Hepatocyte (in vitro differentiated cells): ENCODE measurements at regions not wholly inside any gene's neighbourhood (a gene's known extent, or its start where the extent isn't known, plus 50 kb on each side); places are given as distances from the start of the nearest gene placed in this dataset.

ENCODE experiments used
- DNase-seq: peaks from one replicate; pipeline ENCODE4 v3.0.0-alpha.2; 2016; ENCODE audit warnings: low spot score
- H2AFZ ChIP-seq: fragments of 200-600 bp; sonication (generic); 2 replicates; pipeline ENCODE4 v1.6.0; 2016; ENCODE audit warnings: antibody characterized with exemption, mild to moderate bottlenecking
- H3K27ac ChIP-seq: fragments of 200-600 bp; sonication (generic); 2 replicates; pipeline ENCODE4 v1.5.1; 2016; ENCODE audit warnings: mild to moderate bottlenecking
- H3K27me3 ChIP-seq: fragments of 200-600 bp; sonication (generic); 2 replicates; pipeline ENCODE4 v1.6.1; 2016
- H3K36me3 ChIP-seq: fragments of 200-600 bp; sonication (generic); replicated peaks from 2 replicates; pipeline ENCODE4 v1.5.1; 2016; ENCODE audit warnings: low read depth; ENCODE audit not compliant: insufficient read depth
- H3K4me1 ChIP-seq: fragments of 200-600 bp; sonication (generic); 2 replicates; pipeline ENCODE4 v1.5.1; 2016; ENCODE audit warnings: mild to moderate bottlenecking, moderate library complexity; ENCODE audit not compliant: insufficient read depth
- H3K4me2 ChIP-seq: fragments of 200-600 bp; sonication (generic); 2 replicates; pipeline ENCODE4 v1.6.0; 2016
- H3K4me3 ChIP-seq: fragments of 200-600 bp; sonication (generic); 2 replicates; pipeline ENCODE4 v1.5.1; 2016; ENCODE audit warnings: mild to moderate bottlenecking
- H3K79me2 ChIP-seq: fragments of 200-600 bp; sonication (generic); 2 replicates; pipeline ENCODE4 v1.6.0; 2017; ENCODE audit warnings: mild to moderate bottlenecking
- H3K9me2 ChIP-seq: fragments of 200-600 bp; sonication (generic); replicated peaks from 2 replicates; pipeline ENCODE4 v1.6.0; 2017; ENCODE audit warnings: mild to moderate bottlenecking; ENCODE audit not compliant: insufficient read depth
- H3K9me3 ChIP-seq: fragments of 200-600 bp; sonication (generic); 2 replicates; pipeline ENCODE4 v1.5.1; 2016; ENCODE audit warnings: low read depth, mild to moderate bottlenecking
- H4K20me1 ChIP-seq: fragments of 200-600 bp; sonication (generic); 2 replicates; pipeline ENCODE4 v1.6.0; 2016; ENCODE audit warnings: mild to moderate bottlenecking; ENCODE audit not compliant: insufficient read depth, poor library complexity, severe bottlenecking
- CTCF ChIP-seq: fragments of 200-600 bp; sonication (generic); IDR thresholded peaks from 2 replicates; pipeline ENCODE4 v1.5.1; 2016; ENCODE audit warnings: antibody characterized with exemption, mild to moderate bottlenecking; ENCODE audit not compliant: poor library complexity
- EZH2 ChIP-seq: fragments of 200-600 bp; sonication (generic); IDR thresholded peaks from 2 replicates; pipeline ENCODE4 v1.6.1; 2016; ENCODE audit warnings: antibody characterized with exemption, mild to moderate bottlenecking, borderline replicate concordance
- EZH2phosphoT487 ChIP-seq: fragments of 200-600 bp; sonication (generic); IDR thresholded peaks from one replicate; pipeline ENCODE4 v1.6.1; 2018; ENCODE audit warnings: antibody characterized with exemption, mild to moderate bottlenecking, low read depth, moderate library complexity; ENCODE audit not compliant: unreplicated experiment, severe bottlenecking
- WGBS: methylation state at CpG from one replicate; pipeline ENCODE4 v1.1.6; 2016; ENCODE audit warnings: low lambda C conversion rate; ENCODE audit errors: missing lambda C conversion rate; 5-methylcytosine and 5-hydroxymethylcytosine counted together

GRCh38 chr7:67866054-67866453 is 869.4 kb downstream of the TYW1 start:
- no peak for TF ChIP-seq EZH2
- TF ChIP-seq CTCF = no peak
- no peak for TF ChIP-seq EZH2phosphoT487
- no peaks in the 10 kb centered on the region for H3K9me2 ChIP-seq
- DNase-seq = no peak
- no peaks in the 10 kb centered on the region for H3K79me2 ChIP-seq
- no peaks in the 10 kb centered on the region for H3K9me3 ChIP-seq
- no peaks in the 10 kb centered on the region for H3K36me3 ChIP-seq
- no peaks in the 10 kb centered on the region for H4K20me1 ChIP-seq
- no peaks in the 10 kb centered on the region for H3K27me3 ChIP-seq
- no peak overlapping the region for H3K4me3 ChIP-seq
- no peak overlapping the region for H3K27ac ChIP-seq
- no peaks in the 10 kb centered on the region for H3K4me1 ChIP-seq
- H2AFZ ChIP-seq = no peak overlapping the region
- H3K4me2 ChIP-seq = no peak overlapping the region

DNA sequence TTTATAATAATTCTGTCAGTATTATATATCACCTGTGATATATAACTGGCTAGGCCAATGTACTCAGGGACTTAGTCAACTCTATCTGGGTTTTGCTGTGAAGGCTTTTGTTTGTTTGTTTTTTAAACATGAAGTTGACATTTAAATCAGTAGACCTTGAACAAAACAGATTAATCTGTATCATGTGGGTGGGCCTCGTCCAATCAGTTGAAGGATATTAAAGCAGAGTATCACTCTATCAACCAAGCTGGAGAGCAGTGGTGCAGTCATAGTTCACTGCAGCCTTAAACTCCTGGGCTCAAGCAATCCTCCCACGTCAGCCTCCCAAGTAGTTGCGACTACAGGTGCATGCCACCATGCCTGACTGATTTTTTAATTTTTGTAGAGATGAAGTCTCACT is 870.2 kb downstream of the TYW1 start:
- no peaks in the 10 kb centered on the region for H3K27me3 ChIP-seq
- no peak for TF ChIP-seq EZH2
- WGBS = 88% methylated on average over 3 of the region's 3 CpGs
- no peak for DNase-seq
- no peaks in the 10 kb centered on the region for H3K9me3 ChIP-seq
- H3K4me2 ChIP-seq = no peak overlapping the region
- H3K27ac ChIP-seq = no peak overlapping the region
- H3K79me2 ChIP-seq = no peaks in the 10 kb centered on the region
- H2AFZ ChIP-seq = no peak overlapping the region
- no peaks in the 10 kb centered on the region for H3K4me1 ChIP-seq
- H3K36me3 ChIP-seq = no peaks in the 10 kb centered on the region
- no peak overlapping the region for H3K4me3 ChIP-seq
- H4K20me1 ChIP-seq = no peaks in the 10 kb centered on the region
- H3K9me2 ChIP-seq = no peaks in the 10 kb centered on the region

GRCh38 chr7:67870396-67870795 is 873.8 kb downstream of the TYW1 start:
- TF ChIP-seq EZH2 = no peak
- TF ChIP-seq CTCF = no peak
- TF ChIP-seq EZH2phosphoT487 = no peak
- Histone ChIP-seq H3K4me1 (no peaks in the 10 kb centered on the region), H3K36me3 (no peaks in the 10 kb centered on the region), H3K27ac (no peak overlapping the region), H3K9me3 (no peaks in the 10 kb centered on the region), H2AFZ (no peak overlapping the region), H3K79me2 (no peaks in the 10 kb centered on the region), H3K9me2 (no peaks in the 10 kb centered on the region), H3K4me2 (no peak overlapping the region), H4K20me1 (no peaks in the 10 kb centered on the region), H3K27me3 (no peaks in the 10 kb centered on the region), H3K4me3 (no peak overlapping the region)
- WGBS = 90% methylated on average over 2 of the region's 2 CpGs
- DNase-seq = no peak

GRCh38 chr7:67875558-67875957 is 878.9 kb downstream of the TYW1 start:
- 65% methylated on average over 4 of the region's 4 CpGs for WGBS
- no peak overlapping the region for H2AFZ ChIP-seq
- no peak for DNase-seq
- TF ChIP-seq EZH2phosphoT487 (no peak), EZH2 (no peak), CTCF (no peak)
- no peaks in the 10 kb centered on the region for H3K36me3 ChIP-seq
- H3K27ac ChIP-seq = no peak overlapping the region
- no peaks in the 10 kb centered on the region for H4K20me1 ChIP-seq
- no peaks in the 10 kb centered on the region for H3K4me1 ChIP-seq
- no peaks in the 10 kb centered on the region for H3K9me2 ChIP-seq
- no peaks in the 10 kb centered on the region for H3K9me3 ChIP-seq
- H3K79me2 ChIP-seq = no peaks in the 10 kb centered on the region
- H3K4me3 ChIP-seq = no peak overlapping the region
- H3K27me3 ChIP-seq = no peaks in the 10 kb centered on the region
- H3K4me2 ChIP-seq = no peak overlapping the region
